ENCODE measurements at regions not wholly inside any gene's neighbourhood (a gene's known extent, or its start where the extent isn't known, plus 50 kb on each side); places are given as distances from the start of the nearest gene placed in this dataset.
"Not testable (repeated sequence)": the region's sequence is repeated elsewhere in the genome, so short reads cannot be mapped to it uniquely, and the experiment has no call there.

DNA sequence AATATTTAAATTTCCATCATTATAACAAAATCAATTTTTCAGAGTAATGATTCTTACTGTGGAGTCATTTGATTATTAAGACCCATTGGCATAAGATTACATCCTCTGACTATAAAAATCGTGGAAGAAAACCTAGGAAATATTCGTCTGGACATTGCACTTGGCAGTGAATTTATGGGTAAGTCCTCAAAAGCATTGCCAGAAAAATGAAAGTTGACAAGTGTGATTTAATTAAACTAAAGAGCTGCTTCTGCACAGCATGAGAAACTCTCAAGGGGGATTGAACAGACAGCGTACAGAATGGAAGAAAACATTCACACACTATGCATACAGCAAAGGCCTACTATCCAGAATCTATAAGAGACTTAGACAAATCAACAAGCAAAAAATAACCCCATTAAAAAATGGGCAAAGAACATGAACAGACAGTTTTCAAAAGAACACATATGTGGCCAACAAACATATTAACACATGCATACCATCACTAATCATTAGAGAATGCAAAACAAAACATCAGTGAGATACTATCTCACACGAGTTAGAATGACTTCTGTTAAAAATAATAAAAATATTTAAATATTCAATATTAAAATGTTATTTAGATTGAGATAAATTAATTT lies 111.4 kb downstream of the CCDC74A start:
- TF ChIP-seq, protein P1, sequence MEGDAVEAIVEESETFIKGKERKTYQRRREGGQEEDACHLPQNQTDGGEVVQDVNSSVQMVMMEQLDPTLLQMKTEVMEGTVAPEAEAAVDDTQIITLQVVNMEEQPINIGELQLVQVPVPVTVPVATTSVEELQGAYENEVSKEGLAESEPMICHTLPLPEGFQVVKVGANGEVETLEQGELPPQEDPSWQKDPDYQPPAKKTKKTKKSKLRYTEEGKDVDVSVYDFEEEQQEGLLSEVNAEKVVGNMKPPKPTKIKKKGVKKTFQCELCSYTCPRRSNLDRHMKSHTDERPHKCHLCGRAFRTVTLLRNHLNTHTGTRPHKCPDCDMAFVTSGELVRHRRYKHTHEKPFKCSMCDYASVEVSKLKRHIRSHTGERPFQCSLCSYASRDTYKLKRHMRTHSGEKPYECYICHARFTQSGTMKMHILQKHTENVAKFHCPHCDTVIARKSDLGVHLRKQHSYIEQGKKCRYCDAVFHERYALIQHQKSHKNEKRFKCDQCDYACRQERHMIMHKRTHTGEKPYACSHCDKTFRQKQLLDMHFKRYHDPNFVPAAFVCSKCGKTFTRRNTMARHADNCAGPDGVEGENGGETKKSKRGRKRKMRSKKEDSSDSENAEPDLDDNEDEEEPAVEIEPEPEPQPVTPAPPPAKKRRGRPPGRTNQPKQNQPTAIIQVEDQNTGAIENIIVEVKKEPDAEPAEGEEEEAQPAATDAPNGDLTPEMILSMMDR (IDR thresholded peaks at IDR 0.05 in 4 of 5, conservative IDR thresholded peaks at IDR 0.05 in 1 of 5): not testable (repeated sequence)
- TF ChIP-seq POLR2A (IDR thresholded peaks at IDR 0.05): not testable (repeated sequence)
